Ovary (tissue), 7 donors: ENCODE measurements at regions not wholly inside any gene's neighbourhood (a gene's known extent, or its start where the extent isn't known, plus 50 kb on each side); places are given as distances from the start of the nearest gene placed in this dataset.

Source experiments
- DNase-seq, 5 donors: peaks; one replicate each; pipeline ENCODE4 v3.0.0-alpha.2; 2019 to 2020
- H3K27ac ChIP-seq, 2 donors: fragments of 200-600 bp; one replicate each; pipeline versions ENCODE4 v1.5.1 to v1.8.0; 2019 to 2022
- H3K27me3 ChIP-seq: fragments of 200-600 bp; one replicate; pipeline ENCODE4 v1.8.0; 2022
- H3K36me3 ChIP-seq: fragments of 200-600 bp; sonication (generic); one replicate; pipeline ENCODE4 v1.5.1; 2019
- H3K4me1 ChIP-seq: one replicate; pipeline ENCODE4 v1.8.1; 2013; ENCODE audit warnings: mild to moderate bottlenecking, moderate library complexity; ENCODE audit not compliant: insufficient read depth
- H3K4me3 ChIP-seq: fragments of 200-600 bp; sonication (generic); one replicate; pipeline ENCODE4 v1.5.1; 2017
- H3K9me3 ChIP-seq, 2 donors: fragments of 200-600 bp in 1 of 2; sonication (generic) in 1 of 2; one replicate each; pipeline versions ENCODE4 v1.5.1 to v1.8.1; 2013 to 2019; ENCODE audit warnings: mild to moderate bottlenecking in 1 of 2, moderate library complexity in 1 of 2
- CTCF ChIP-seq, 3 donors: fragments of 450-650 bp in 2 of 3; fragments of 200-600 bp in 1 of 3; IDR thresholded peaks; one replicate each; pipeline versions ENCODE4 v1.5.1 to v1.8.0; 2016 to 2022; ENCODE audit warnings: antibody characterized with exemption in 3 of 3, mild to moderate bottlenecking in 1 of 3
- EP300 ChIP-seq: sonication (generic); formaldehyde crosslinking; IDR thresholded peaks from one replicate; pipeline ENCODE4 v1.6.1; 2017; ENCODE audit warnings: antibody characterized with exemption
- POLR2A ChIP-seq: fragments of 450-650 bp; IDR thresholded peaks from one replicate; pipeline ENCODE4 v1.6.1; 2017; ENCODE audit warnings: antibody characterized with exemption, mild to moderate bottlenecking, moderate library complexity
- WGBS, 3 donors: extraction: QIAGEN DNeasy Blood & Tissue Kit in 1 of 3; methylation state at CpG; one replicate each; pipeline versions ENCODE4 v1.1.5 to v1.1.7; 2013 to 2017; 5-methylcytosine and 5-hydroxymethylcytosine counted together
- intact Hi-C, 4 donors: fragments of 100-400 bp; cut with DNase I; formaldehyde crosslinking; loops; one replicate each; pipeline versions ENCODE4 v1.11.0 to v1.15.1; 2022 to 2023
- donor health status: DM: no; HTN: no; CAD: no; lungs with moderate emphysema.
- donor health status: DM: no; HTN: no; CAD: no.
- donor health status: Bipolar disorder and iron deficiency.
- donor health status: DM: no; HTN: no; CAD: no.
- donor health status: DM: yes; HTN: yes; CAD: no.

GRCh38 chr9:106796771-106797170 lies 66.2 kb upstream of the ZNF462 start:
- H3K27me3 ChIP-seq: no peaks in the 10 kb centered on the region
- intact Hi-C loops: no loop called here
- no peak for DNase-seq
- no peaks in the 10 kb centered on the region for H3K36me3 ChIP-seq
- H3K27ac ChIP-seq: no peak overlapping the region
- H3K4me3 ChIP-seq: no peak overlapping the region
- no peaks in the 10 kb centered on the region for H3K9me3 ChIP-seq
- TF ChIP-seq POLR2A (no peak), EP300 (no peak), CTCF (IDR thresholded peaks at IDR 0.05) (no peak)
- H3K4me1 ChIP-seq: no peaks in the 10 kb centered on the region

GRCh38 chr9:106797299-106797698 lies 65.7 kb upstream of the ZNF462 start:
- Histone ChIP-seq H3K36me3 (no peaks in the 10 kb centered on the region), H3K4me3 (no peak overlapping the region), H3K27me3 (no peaks in the 10 kb centered on the region), H3K4me1 (no peaks in the 10 kb centered on the region), H3K27ac (no peak overlapping the region), H3K9me3 (no peaks in the 10 kb centered on the region)
- 53 to 85% (median 67%) methylated on average over 2 of the region's 2 CpGs for WGBS, 3 donors
- DNase-seq: no peak
- intact Hi-C loops: no loop called here
- TF ChIP-seq POLR2A (no peak), CTCF (IDR thresholded peaks at IDR 0.05) (no peak), EP300 (no peak)

DNA sequence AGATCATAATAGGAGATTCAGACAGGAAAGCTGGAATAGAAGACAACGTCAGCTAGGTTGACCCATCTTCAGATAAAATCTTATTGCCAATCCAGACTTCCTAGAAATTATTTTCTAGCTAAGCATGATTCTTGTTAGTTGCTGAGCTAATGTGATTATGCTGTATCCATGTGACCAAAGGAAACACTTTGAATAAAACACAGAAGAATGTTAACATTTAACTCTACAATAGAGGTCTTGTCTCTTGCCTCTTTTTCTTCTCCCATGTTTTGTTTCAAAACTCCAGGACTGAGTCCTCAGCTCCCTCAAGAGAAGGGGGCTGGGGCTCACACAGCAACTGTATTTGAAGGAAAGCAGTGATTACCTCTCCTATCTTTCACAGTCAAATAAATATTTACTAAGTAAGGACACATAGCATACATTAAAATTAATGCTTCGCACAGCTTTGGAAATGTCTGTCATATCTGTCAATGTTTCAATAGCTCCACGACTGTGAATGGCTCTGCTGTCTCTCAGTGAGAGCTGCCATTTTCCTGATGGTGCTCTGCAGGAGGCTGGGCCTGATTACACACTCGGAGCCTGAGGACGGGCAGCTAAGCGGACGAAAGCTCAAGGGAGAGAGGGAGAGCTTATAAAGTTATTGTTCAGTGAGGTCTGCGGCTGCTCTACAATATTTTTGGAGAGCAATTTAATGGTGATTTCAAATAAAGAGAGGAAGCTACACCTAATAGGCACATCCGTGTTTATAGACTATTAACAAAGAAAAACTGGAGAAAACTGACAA lies 64.8 kb upstream of the ZNF462 start:
- intact Hi-C loops: no loop called here
- H3K4me1 ChIP-seq: no peaks in the 10 kb centered on the region
- DNase-seq: no peak
- no peaks in the 10 kb centered on the region for H3K27me3 ChIP-seq
- H3K4me3 ChIP-seq: no peak overlapping the region
- H3K27ac ChIP-seq: no peak overlapping the region
- TF ChIP-seq CTCF (IDR thresholded peaks at IDR 0.05) (no peak), EP300 (no peak)
- WGBS, 3 donors: 82 to 85% (median 83%) methylated on average over 9 of the region's 9 CpGs
- H3K9me3 ChIP-seq: no peaks in the 10 kb centered on the region
- H3K36me3 ChIP-seq: no peaks in the 10 kb centered on the region

DNA sequence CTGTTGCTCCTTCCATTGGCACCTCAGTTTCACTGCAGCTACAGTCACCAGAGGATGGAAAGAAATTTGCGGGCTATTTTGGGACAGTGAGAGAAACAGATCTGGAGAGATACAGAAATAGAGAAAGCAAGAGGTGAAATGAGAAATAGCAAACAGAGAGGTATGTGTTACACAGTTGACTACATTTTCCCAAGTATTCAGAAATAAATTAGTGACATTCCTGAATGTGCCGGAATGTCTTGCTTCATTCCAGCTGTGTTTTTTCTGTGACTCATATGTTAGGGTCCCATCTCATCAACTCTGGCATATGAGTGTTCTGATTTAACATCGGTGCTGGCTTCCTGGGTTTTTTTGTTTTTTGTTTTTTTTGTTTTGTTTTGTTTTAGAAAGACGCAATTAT lies 63.8 kb upstream of the ZNF462 start:
- whole genome bisulfite sequencing, 3 donors: 30 to 36% (median 36%) methylated on average over 4 of the region's 4 CpGs
- H3K4me1 ChIP-seq: no peaks in the 10 kb centered on the region
- DNase-seq: no peak
- no peak overlapping the region for H3K27ac ChIP-seq
- intact Hi-C loops: no loop called here
- TF ChIP-seq CTCF (IDR thresholded peaks at IDR 0.05) (no peak), EP300 (no peak), POLR2A (no peak)
- no peaks in the 10 kb centered on the region for H3K27me3 ChIP-seq
- no peaks in the 10 kb centered on the region for H3K36me3 ChIP-seq
- no peaks in the 10 kb centered on the region for H3K9me3 ChIP-seq
- H3K4me3 ChIP-seq: no peak overlapping the region
